ENCODE measurements at regions not wholly inside any gene's neighbourhood (a gene's known extent, or its start where the extent isn't known, plus 50 kb on each side); places are given as distances from the start of the nearest gene placed in this dataset.

DNA sequence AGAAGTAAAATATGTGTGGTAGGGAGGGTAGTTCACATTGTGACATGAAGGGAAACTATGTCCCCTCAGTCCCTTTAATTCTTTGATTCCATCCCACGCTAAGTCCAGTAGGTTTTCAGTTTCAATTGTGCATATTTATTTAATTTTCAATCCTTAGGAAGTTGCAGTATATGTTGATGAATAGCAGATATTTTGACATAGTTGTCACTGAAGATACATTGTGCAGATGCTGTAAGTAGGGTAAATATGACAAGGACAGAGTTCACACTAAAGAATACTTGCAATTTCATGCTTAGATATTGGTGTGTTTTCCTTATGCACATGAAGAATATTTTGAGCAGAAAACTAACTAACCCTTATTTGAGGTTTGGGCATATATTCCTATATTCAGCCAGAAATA, 595.4 kb upstream of the MIR17HG start:
- no peak overlapping the region for H3K27ac Mint-ChIP-seq
- H3K9me2 ChIP-seq (ENCODE audit: insufficient read depth), result peaks cover 7% of the 10 kb centered on the region; the same call in 1 of the 2 replicates

More for the DNA sequence above, 595.4 kb upstream of the MIR17HG start:
- Histone ChIP-seq H3K36me3 (ENCODE audit: insufficient read depth) (no peaks in the 10 kb centered on the region), H3K79me2 (replicated peaks; ENCODE audit: insufficient read depth) (no peaks in the 10 kb centered on the region), H3K4me2 (no peak overlapping the region), H3F3A (replicated peaks; ENCODE audit: low read depth) (no peaks in the 10 kb centered on the region), H4K20me1 (replicated peaks; ENCODE audit: insufficient read depth) (no peaks in the 10 kb centered on the region), H3K4me3 (no peak overlapping the region), H3K27ac (ENCODE audit: low read depth) (no peak overlapping the region), H3K4me1 (ENCODE audit: insufficient read depth) (peaks cover 6% of the 10 kb centered on the region; the same call in 1 of the 2 replicates), H2AFZ (no peak overlapping the region), H3K27me3 (ENCODE audit: insufficient read depth) (no peaks in the 10 kb centered on the region)
- ATAC-seq (no peak), DNase-seq (ENCODE audit: low spot score) (no peak)
- no peaks in the 10 kb centered on the region; the same call in 2 of the 3 replicates for H3K9me3 Mint-ChIP-seq
- peaks cover 2% of the 10 kb centered on the region for H3K27me3 Mint-ChIP-seq (ENCODE audit: insufficient read depth, low read depth, poor library complexity)
- H3K4me1 Mint-ChIP-seq, result no peaks in the 10 kb centered on the region
- no peak overlapping the region for H3K4me3 Mint-ChIP-seq
- H3K36me3 Mint-ChIP-seq (ENCODE audit: low read depth), result no peaks in the 10 kb centered on the region
- TF ChIP-seq, protein P1, sequence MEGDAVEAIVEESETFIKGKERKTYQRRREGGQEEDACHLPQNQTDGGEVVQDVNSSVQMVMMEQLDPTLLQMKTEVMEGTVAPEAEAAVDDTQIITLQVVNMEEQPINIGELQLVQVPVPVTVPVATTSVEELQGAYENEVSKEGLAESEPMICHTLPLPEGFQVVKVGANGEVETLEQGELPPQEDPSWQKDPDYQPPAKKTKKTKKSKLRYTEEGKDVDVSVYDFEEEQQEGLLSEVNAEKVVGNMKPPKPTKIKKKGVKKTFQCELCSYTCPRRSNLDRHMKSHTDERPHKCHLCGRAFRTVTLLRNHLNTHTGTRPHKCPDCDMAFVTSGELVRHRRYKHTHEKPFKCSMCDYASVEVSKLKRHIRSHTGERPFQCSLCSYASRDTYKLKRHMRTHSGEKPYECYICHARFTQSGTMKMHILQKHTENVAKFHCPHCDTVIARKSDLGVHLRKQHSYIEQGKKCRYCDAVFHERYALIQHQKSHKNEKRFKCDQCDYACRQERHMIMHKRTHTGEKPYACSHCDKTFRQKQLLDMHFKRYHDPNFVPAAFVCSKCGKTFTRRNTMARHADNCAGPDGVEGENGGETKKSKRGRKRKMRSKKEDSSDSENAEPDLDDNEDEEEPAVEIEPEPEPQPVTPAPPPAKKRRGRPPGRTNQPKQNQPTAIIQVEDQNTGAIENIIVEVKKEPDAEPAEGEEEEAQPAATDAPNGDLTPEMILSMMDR (conservative IDR thresholded peaks at IDR 0.05; ENCODE audit: low read depth in 2 of 2), result no peak
- TF ChIP-seq, protein P2, sequence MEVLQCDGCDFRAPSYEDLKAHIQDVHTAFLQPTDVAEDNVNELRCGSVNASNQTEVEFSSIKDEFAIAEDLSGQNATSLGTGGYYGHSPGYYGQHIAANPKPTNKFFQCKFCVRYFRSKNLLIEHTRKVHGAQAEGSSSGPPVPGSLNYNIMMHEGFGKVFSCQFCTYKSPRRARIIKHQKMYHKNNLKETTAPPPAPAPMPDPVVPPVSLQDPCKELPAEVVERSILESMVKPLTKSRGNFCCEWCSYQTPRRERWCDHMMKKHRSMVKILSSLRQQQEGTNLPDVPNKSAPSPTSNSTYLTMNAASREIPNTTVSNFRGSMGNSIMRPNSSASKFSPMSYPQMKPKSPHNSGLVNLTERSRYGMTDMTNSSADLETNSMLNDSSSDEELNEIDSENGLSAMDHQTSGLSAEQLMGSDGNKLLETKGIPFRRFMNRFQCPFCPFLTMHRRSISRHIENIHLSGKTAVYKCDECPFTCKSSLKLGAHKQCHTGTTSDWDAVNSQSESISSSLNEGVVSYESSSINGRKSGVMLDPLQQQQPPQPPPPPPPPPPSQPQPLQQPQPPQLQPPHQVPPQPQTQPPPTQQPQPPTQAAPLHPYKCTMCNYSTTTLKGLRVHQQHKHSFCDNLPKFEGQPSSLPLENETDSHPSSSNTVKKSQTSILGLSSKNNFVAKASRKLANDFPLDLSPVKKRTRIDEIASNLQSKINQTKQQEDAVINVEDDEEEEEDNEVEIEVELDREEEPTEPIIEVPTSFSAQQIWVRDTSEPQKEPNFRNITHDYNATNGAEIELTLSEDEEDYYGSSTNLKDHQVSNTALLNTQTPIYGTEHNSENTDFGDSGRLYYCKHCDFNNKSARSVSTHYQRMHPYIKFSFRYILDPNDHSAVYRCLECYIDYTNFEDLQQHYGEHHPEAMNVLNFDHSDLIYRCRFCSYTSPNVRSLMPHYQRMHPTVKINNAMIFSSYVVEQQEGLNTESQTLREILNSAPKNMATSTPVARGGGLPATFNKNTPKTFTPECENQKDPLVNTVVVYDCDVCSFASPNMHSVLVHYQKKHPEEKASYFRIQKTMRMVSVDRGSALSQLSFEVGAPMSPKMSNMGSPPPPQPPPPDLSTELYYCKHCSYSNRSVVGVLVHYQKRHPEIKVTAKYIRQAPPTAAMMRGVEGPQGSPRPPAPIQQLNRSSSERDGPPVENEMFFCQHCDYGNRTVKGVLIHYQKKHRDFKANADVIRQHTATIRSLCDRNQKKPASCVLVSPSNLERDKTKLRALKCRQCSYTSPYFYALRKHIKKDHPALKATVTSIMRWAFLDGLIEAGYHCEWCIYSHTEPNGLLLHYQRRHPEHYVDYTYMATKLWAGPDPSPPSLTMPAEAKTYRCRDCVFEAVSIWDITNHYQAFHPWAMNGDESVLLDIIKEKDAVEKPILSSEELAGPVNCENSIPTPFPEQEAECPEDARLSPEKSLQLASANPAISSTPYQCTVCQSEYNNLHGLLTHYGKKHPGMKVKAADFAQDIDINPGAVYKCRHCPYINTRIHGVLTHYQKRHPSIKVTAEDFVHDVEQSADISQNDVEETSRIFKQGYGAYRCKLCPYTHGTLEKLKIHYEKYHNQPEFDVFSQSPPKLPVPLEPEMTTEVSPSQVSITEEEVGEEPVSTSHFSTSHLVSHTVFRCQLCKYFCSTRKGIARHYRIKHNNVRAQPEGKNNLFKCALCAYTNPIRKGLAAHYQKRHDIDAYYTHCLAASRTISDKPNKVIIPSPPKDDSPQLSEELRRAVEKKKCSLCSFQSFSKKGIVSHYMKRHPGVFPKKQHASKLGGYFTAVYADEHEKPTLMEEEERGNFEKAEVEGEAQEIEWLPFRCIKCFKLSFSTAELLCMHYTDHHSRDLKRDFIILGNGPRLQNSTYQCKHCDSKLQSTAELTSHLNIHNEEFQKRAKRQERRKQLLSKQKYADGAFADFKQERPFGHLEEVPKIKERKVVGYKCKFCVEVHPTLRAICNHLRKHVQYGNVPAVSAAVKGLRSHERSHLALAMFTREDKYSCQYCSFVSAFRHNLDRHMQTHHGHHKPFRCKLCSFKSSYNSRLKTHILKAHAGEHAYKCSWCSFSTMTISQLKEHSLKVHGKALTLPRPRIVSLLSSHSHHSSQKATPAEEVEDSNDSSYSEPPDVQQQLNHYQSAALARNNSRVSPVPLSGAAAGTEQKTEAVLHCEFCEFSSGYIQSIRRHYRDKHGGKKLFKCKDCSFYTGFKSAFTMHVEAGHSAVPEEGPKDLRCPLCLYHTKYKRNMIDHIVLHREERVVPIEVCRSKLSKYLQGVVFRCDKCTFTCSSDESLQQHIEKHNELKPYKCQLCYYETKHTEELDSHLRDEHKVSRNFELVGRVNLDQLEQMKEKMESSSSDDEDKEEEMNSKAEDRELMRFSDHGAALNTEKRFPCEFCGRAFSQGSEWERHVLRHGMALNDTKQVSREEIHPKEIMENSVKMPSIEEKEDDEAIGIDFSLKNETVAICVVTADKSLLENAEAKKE (CRISPR knock-in tag; IDR thresholded peaks at IDR 0.05), result no peak
- TF ChIP-seq POLR2AphosphoS5 (IDR thresholded peaks at IDR 0.05; ENCODE audit: low read depth) (no peak), CREB1 (CRISPR knock-in tag; IDR thresholded peaks at IDR 0.05; ENCODE audit: low read depth) (no peak), NANOG (IDR thresholded peaks at IDR 0.05; ENCODE audit: borderline replicate concordance) (no peak), ZNF331 (CRISPR knock-in tag; IDR thresholded peaks at IDR 0.05; ENCODE audit: low read depth) (no peak), STAT1 (IDR thresholded peaks at IDR 0.05; ENCODE audit: unreplicated experiment) (no peak)

Measured in GM23338 (cell line).